ENCODE measurements at regions not wholly inside any gene's neighbourhood (a gene's known extent, or its start where the extent isn't known, plus 50 kb on each side); places are given as distances from the start of the nearest gene placed in this dataset.
A peak's percentile ranks its signal among the peaks of the same experiment; 100 is the strongest.

GRCh38 chr18:29164020-29164706 is 987.2 kb upstream of the CDH2 start:
- TF ChIP-seq CTCF (IDR thresholded peaks at IDR 0.05), result no peak
- peak overlapping the region; percentile 6 for H3K27ac ChIP-seq
- no peaks in the 10 kb centered on the region for H3K4me1 ChIP-seq
- no peaks in the 10 kb centered on the region for H3K9me3 ChIP-seq
- no peak overlapping the region for H3K4me3 ChIP-seq
- no peak overlapping the region for H3K9ac ChIP-seq (ENCODE audit: low read depth in 2 of 2, low read length in 2 of 2)
- DNase-seq, result no peak
- intact Hi-C loops (cut with DNase I), result no loop called here
- no peaks in the 10 kb centered on the region for H3K36me3 ChIP-seq
- no peaks in the 10 kb centered on the region for H3K27me3 ChIP-seq

- Histone ChIP-seq H3K4me3 (no peak overlapping the region), H3K9ac (ENCODE audit: low read depth in 2 of 2, low read length in 2 of 2) (no peak overlapping the region), H3K9me3 (no peaks in the 10 kb centered on the region), H3K27ac (peak overlapping the region; percentile 6), H3K4me1 (no peaks in the 10 kb centered on the region), H3K27me3 (no peaks in the 10 kb centered on the region), H3K36me3 (no peaks in the 10 kb centered on the region)
- no peak for DNase-seq
- TF ChIP-seq CTCF (IDR thresholded peaks at IDR 0.05), result no peak
- intact Hi-C loops (cut with DNase I), result no loop called here
These were observed 986.7 kb upstream of the CDH2 start for GRCh38 chr18:29163596-29163995.

GRCh38 chr18:29161429-29161828 is 984.5 kb upstream of the CDH2 start:
- Histone ChIP-seq H3K4me1 (no peaks in the 10 kb centered on the region), H3K9ac (ENCODE audit: low read depth in 2 of 2, low read length in 2 of 2) (no peak overlapping the region), H3K4me3 (no peak overlapping the region), H3K36me3 (no peaks in the 10 kb centered on the region), H3K9me3 (no peaks in the 10 kb centered on the region), H3K27me3 (no peaks in the 10 kb centered on the region), H3K27ac (no peak overlapping the region)
- no peak for TF ChIP-seq CTCF (IDR thresholded peaks at IDR 0.05)
- intact Hi-C loops (cut with DNase I), result no loop called here
- no peak for DNase-seq

- TF ChIP-seq CTCF (IDR thresholded peaks at IDR 0.05), result no peak
- no peak overlapping the region for H3K9ac ChIP-seq (ENCODE audit: low read depth in 2 of 2, low read length in 2 of 2)
- DNase-seq, result no peak
- H3K9me3 ChIP-seq, result no peaks in the 10 kb centered on the region
- intact Hi-C loops (cut with DNase I), result no loop called here
- no peaks in the 10 kb centered on the region for H3K4me1 ChIP-seq
- no peaks in the 10 kb centered on the region for H3K27me3 ChIP-seq
- H3K4me3 ChIP-seq, result no peak overlapping the region
- no peaks in the 10 kb centered on the region for H3K36me3 ChIP-seq
- H3K27ac ChIP-seq, result no peak overlapping the region
These were observed 983.2 kb upstream of the CDH2 start for GRCh38 chr18:29160170-29160569.

- Histone ChIP-seq H3K9ac (ENCODE audit: low read depth in 2 of 2, low read length in 2 of 2) (no peak overlapping the region), H3K9me3 (no peaks in the 10 kb centered on the region), H3K4me3 (no peak overlapping the region), H3K36me3 (no peaks in the 10 kb centered on the region), H3K27ac (no peak overlapping the region), H3K4me1 (no peaks in the 10 kb centered on the region), H3K27me3 (no peaks in the 10 kb centered on the region)
- no peak for DNase-seq
- intact Hi-C loops (cut with DNase I), result no loop called here
- no peak for TF ChIP-seq CTCF (IDR thresholded peaks at IDR 0.05)
These were observed 981.0 kb upstream of the CDH2 start for GRCh38 chr18:29157905-29158304.

All from colonic mucosa (tissue), 4 donors.